Gastrocnemius medialis (tissue), 4 donors: ENCODE measurements at regions not wholly inside any gene's neighbourhood (a gene's known extent, or its start where the extent isn't known, plus 50 kb on each side); places are given as distances from the start of the nearest gene placed in this dataset.

Experiments used
- POLR2A ChIP-seq, 2 donors: fragments of 450-650 bp; IDR thresholded peaks; one replicate each; pipeline ENCODE4 v1.6.1; 2017; ENCODE audit warnings: antibody characterized with exemption in 2 of 2, mild to moderate bottlenecking in 2 of 2, moderate library complexity in 2 of 2
- TF ChIP-seq, protein P1 (sequence below), 5 experiments: fragments of 450-650 bp in 3 of 5; fragments of 200-600 bp in 2 of 5; sonication (generic) in 2 of 5; IDR thresholded peaks in 4 of 5; conservative IDR thresholded peaks in 1 of 5; 1 replicate in 4 of 5; 2 replicates in 1 of 5; pipeline ENCODE4 v1.5.1; 2016 to 2019; ENCODE audit warnings: antibody characterized with exemption in 5 of 5, mild to moderate bottlenecking in 3 of 5, moderate library complexity in 3 of 5

DNA sequence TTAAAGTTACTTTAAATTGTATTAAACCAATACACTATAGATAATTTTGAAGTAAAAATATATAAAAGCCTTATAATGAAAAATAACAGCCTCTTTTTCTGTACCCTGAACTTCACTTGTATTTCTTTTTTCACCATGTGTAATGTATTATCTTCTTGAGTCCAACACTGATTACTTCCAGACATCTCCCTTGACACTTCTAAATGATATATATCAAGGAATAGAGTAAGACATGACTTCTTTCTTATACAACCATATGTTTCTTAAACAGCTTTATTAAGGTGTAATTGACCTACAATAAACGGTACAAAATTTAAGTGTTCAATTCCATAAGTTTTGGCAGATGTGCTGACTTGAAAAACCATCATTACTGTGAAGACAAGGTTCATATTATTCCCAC lies 531.9 kb downstream of the OLFM4 start:
- TF ChIP-seq, protein P1, sequence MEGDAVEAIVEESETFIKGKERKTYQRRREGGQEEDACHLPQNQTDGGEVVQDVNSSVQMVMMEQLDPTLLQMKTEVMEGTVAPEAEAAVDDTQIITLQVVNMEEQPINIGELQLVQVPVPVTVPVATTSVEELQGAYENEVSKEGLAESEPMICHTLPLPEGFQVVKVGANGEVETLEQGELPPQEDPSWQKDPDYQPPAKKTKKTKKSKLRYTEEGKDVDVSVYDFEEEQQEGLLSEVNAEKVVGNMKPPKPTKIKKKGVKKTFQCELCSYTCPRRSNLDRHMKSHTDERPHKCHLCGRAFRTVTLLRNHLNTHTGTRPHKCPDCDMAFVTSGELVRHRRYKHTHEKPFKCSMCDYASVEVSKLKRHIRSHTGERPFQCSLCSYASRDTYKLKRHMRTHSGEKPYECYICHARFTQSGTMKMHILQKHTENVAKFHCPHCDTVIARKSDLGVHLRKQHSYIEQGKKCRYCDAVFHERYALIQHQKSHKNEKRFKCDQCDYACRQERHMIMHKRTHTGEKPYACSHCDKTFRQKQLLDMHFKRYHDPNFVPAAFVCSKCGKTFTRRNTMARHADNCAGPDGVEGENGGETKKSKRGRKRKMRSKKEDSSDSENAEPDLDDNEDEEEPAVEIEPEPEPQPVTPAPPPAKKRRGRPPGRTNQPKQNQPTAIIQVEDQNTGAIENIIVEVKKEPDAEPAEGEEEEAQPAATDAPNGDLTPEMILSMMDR (IDR thresholded peaks at IDR 0.05 in 4 of 5, conservative IDR thresholded peaks at IDR 0.05 in 1 of 5): no peak
- no peak for TF ChIP-seq POLR2A (IDR thresholded peaks at IDR 0.05)
